Central memory CD8-positive, alpha-beta T cell (primary cell): ENCODE measurements at regions not wholly inside any gene's neighbourhood (a gene's known extent, or its start where the extent isn't known, plus 50 kb on each side); places are given as distances from the start of the nearest gene placed in this dataset.
"Not testable (repeated sequence)": the region's sequence is repeated elsewhere in the genome, so short reads cannot be mapped to it uniquely, and the experiment has no call there.

Experiments used
- ATAC-seq: fragments of 150-1000 bp; cut with Tn5 transposase; replicated peaks from 2 replicates; pipeline ENCODE4 v1.10.0; 2022; ENCODE audit warnings: mild to moderate bottlenecking, moderate FRiP score, moderate number of reproducible peaks; ENCODE audit not compliant: poor library complexity, severe bottlenecking; ENCODE audit errors: extremely low read depth
- DNase-seq, 2 donors: peaks; one replicate each; pipeline ENCODE4 v3.0.0; 2021; ENCODE audit warnings: low spot score in 2 of 2
- H3K27ac Mint-ChIP-seq: one replicate; pipeline ENCODE4 v1.8.0; 2022; ENCODE audit warnings: low read depth, mild to moderate bottlenecking, moderate library complexity, mixed read lengths
- H3K27me3 Mint-ChIP-seq: one replicate; pipeline ENCODE4 v1.8.0; 2022; ENCODE audit warnings: mixed read lengths
- H3K36me3 Mint-ChIP-seq: one replicate; pipeline ENCODE4 v1.8.0; 2022; ENCODE audit warnings: mild to moderate bottlenecking, moderate library complexity, mixed read lengths; ENCODE audit not compliant: insufficient read depth
- H3K4me1 Mint-ChIP-seq: one replicate; pipeline ENCODE4 v1.8.0; 2022; ENCODE audit warnings: mixed read lengths
- H3K4me3 Mint-ChIP-seq: one replicate; pipeline ENCODE4 v1.8.0; 2022; ENCODE audit warnings: mild to moderate bottlenecking, moderate library complexity, mixed read lengths
- H3K9me3 Mint-ChIP-seq: one replicate; pipeline ENCODE4 v1.8.0; 2022; ENCODE audit warnings: mixed read lengths

DNA sequence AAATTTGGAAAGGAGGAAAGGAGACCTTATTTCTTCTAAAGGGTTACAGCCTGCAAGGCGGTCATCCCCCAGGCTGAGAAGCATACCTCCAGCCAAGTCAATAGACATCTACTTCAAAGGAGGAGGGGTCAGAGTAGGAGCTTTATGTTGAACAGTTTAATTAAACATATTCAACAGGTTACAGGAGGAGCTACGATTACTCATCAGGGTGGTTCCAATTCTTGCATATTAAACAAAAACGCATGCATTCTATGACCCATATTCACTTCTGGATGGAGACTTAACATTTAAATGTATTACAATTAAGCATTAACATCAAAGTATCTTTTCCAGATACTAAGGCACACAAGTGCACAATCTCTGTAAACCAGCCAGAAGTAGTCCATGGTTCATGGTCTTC, 1955.0 kb downstream of the PCDH9 start:
- H3K36me3 Mint-ChIP-seq: no peaks in the 10 kb centered on the region
- no peaks in the 10 kb centered on the region for H3K4me1 Mint-ChIP-seq
- ATAC-seq (no peak), DNase-seq (no peak)
- no peaks in the 10 kb centered on the region for H3K27me3 Mint-ChIP-seq
- H3K4me3 Mint-ChIP-seq: no peak overlapping the region
- H3K27ac Mint-ChIP-seq: no peak overlapping the region
- H3K9me3 Mint-ChIP-seq: peaks cover 11% of the 10 kb centered on the region

- H3K4me1 Mint-ChIP-seq, ATAC-seq, H3K27me3 Mint-ChIP-seq, H3K4me3 Mint-ChIP-seq, H3K36me3 Mint-ChIP-seq, H3K27ac Mint-ChIP-seq, DNase-seq: not testable (repeated sequence)
- peaks cover 11% of the 10 kb centered on the region for H3K9me3 Mint-ChIP-seq
Measured at GRCh38 chr13:65273811-65274420, 1956.2 kb downstream of the PCDH9 start.

DNA sequence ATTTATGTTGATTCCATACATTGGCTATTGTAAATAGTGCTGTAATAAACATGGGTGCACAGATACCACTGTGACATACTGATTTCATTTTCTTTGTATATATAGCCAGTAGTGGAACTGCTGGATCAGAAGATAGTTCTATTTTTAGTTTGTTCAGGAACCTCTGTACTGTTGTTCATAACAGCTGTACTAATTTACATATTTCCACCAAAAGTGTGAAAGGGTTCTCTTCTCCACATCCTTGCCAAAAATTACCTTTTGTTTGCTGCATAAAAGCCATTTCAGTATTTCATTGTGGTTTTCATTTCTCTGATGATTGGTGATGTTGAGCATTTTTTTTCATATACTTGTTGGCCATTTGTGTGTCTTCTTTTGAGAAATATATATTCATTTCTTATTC, 1962.1 kb downstream of the PCDH9 start:
- Mint-ChIP-seq H3K4me1 (no peaks in the 10 kb centered on the region), H3K4me3 (no peak overlapping the region), H3K36me3 (no peaks in the 10 kb centered on the region), H3K9me3 (peaks cover 19% of the 10 kb centered on the region), H3K27me3 (no peaks in the 10 kb centered on the region), H3K27ac (no peak overlapping the region)
- no peak for ATAC-seq
- DNase-seq: no peak

DNA sequence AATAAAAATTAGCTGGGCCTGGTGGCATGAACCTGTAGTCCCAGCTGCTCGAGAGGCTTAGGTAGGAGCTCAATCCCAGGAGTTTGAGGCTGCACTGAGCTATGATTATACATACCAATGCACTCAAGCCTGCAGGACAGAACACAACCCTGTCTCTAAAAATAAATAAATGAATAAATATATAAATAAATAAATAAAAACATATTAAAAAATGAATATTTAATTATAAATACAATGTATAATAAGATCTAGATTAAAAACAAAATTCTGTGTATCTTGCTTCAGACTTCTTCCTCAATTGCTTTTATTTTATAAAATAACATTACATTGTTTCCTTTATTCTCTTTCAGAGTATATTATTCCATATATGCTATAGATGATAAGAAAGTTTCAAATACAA, 1964.1 kb downstream of the PCDH9 start:
- Mint-ChIP-seq H3K4me3 (no peak overlapping the region), H3K36me3 (peaks cover 2% of the 10 kb centered on the region), H3K27ac (no peak overlapping the region), H3K4me1 (no peaks in the 10 kb centered on the region), H3K27me3 (no peaks in the 10 kb centered on the region), H3K9me3 (peaks cover 26% of the 10 kb centered on the region)
- DNase-seq (no peak), ATAC-seq (no peak)

DNA sequence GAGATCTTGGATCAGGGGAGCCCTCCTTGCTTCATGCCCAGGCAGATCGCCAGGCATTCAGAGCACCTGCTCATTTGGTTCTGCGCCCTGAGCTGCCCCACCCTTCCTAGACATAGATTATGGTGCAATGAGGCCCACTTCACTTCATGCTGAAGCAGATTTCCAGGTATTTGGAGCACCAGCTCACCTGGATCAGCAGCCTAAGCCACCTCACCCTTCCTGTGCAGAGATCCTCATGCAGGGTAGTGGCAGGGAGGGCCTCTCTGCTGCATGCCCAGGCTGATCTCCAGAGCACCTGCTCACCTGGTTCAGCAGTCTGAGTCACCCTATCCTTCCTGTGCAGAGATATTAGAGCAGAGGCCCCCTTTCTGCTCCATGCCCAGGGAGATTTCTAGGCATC, 1966.1 kb downstream of the PCDH9 start:
- Mint-ChIP-seq H3K4me3 (no peak overlapping the region), H3K4me1 (no peaks in the 10 kb centered on the region), H3K9me3 (peaks cover 27% of the 10 kb centered on the region), H3K27me3 (no peaks in the 10 kb centered on the region), H3K36me3 (peaks cover 2% of the 10 kb centered on the region), H3K27ac (no peak overlapping the region)
- no peak for ATAC-seq
- DNase-seq: no peak

GRCh38 chr13:65260946-65261891, 1968.9 kb downstream of the PCDH9 start:
- H3K4me3 Mint-ChIP-seq: no peak overlapping the region
- peaks cover 2% of the 10 kb centered on the region for H3K36me3 Mint-ChIP-seq
- no peak for ATAC-seq
- no peaks in the 10 kb centered on the region for H3K4me1 Mint-ChIP-seq
- peaks cover 25% of the 10 kb centered on the region for H3K9me3 Mint-ChIP-seq
- no peaks in the 10 kb centered on the region for H3K27me3 Mint-ChIP-seq
- H3K27ac Mint-ChIP-seq: no peak overlapping the region
- DNase-seq: no peak

DNA sequence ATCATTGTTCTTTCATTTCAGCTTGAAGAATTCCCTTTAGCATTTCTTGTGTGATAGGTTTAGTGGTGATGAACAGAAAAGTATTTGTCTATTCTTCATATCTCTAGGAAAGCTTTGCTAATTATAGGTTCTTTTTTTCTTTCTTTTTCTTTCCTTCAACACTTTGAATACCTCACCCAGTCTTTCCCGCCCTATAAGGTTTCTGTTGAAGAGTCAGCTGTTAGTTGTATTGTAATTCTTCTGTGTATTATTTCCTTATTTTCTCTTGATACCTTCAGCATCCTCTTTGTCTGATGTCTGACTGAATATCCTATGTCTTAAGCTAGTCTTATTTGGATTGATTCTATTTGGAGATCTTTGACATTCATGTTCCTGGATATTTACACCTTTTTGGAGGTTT, 1989.4 kb downstream of the PCDH9 start:
- ATAC-seq: no peak

GRCh38 chr13:65236841-65237418, 1993.2 kb downstream of the PCDH9 start:
- ATAC-seq: no peak

More for the DNA sequence above, 1989.4 kb downstream of the PCDH9 start:
- H3K27me3 Mint-ChIP-seq: no peaks in the 10 kb centered on the region
- no peaks in the 10 kb centered on the region for H3K36me3 Mint-ChIP-seq
- H3K4me1 Mint-ChIP-seq: no peaks in the 10 kb centered on the region
- no peak overlapping the region for H3K4me3 Mint-ChIP-seq
- peaks cover 38% of the 10 kb centered on the region for H3K9me3 Mint-ChIP-seq
- no peak overlapping the region for H3K27ac Mint-ChIP-seq
- no peak for DNase-seq

GRCh38 chr13:65217471-65217995, 2012.6 kb downstream of the PCDH9 start:
- DNase-seq: no peak
- Mint-ChIP-seq H3K27me3 (no peaks in the 10 kb centered on the region), H3K4me3 (no peak overlapping the region), H3K4me1 (no peaks in the 10 kb centered on the region), H3K36me3 (no peaks in the 10 kb centered on the region), H3K9me3 (peaks cover 5% of the 10 kb centered on the region), H3K27ac (no peak overlapping the region)
- no peak for ATAC-seq

More at GRCh38 chr13:65236841-65237418, 1993.2 kb downstream of the PCDH9 start:
- Mint-ChIP-seq H3K27ac (no peak overlapping the region), H3K4me3 (no peak overlapping the region), H3K4me1 (no peaks in the 10 kb centered on the region), H3K36me3 (no peaks in the 10 kb centered on the region), H3K27me3 (no peaks in the 10 kb centered on the region), H3K9me3 (peaks cover 34% of the 10 kb centered on the region)
- no peak for DNase-seq

- H3K36me3 Mint-ChIP-seq, H3K27ac Mint-ChIP-seq, ATAC-seq, H3K27me3 Mint-ChIP-seq, H3K4me1 Mint-ChIP-seq, DNase-seq, H3K4me3 Mint-ChIP-seq: not testable (repeated sequence)
- peaks cover 30% of the 10 kb centered on the region for H3K9me3 Mint-ChIP-seq
Measured at GRCh38 chr13:65202845-65203244, 2027.3 kb downstream of the PCDH9 start.

DNA sequence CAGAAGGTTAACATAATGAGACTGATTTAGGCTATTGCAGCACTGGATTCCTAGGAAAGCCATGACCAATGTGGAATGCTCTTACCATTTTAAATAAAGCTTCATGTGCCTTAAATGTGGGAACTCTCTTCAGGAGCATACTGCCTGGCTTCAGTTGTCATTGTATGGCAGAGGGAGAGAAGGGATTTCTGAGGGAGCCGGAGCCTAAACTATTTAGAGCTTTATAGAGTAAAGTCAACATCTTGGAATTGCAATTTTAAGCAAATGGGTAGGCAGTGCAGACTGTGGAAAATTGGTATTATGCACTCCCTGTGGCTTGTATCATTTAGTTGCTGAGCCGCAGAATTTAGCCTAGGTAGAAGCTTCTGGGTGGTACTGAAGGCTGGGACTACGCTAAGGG, 2041.4 kb downstream of the PCDH9 start:
- peaks cover 10% of the 10 kb centered on the region for H3K9me3 Mint-ChIP-seq
- no peaks in the 10 kb centered on the region for H3K4me1 Mint-ChIP-seq
- no peak for DNase-seq
- no peaks in the 10 kb centered on the region for H3K27me3 Mint-ChIP-seq
- ATAC-seq: no peak
- no peaks in the 10 kb centered on the region for H3K36me3 Mint-ChIP-seq
- H3K27ac Mint-ChIP-seq: no peak overlapping the region
- no peak overlapping the region for H3K4me3 Mint-ChIP-seq

DNA sequence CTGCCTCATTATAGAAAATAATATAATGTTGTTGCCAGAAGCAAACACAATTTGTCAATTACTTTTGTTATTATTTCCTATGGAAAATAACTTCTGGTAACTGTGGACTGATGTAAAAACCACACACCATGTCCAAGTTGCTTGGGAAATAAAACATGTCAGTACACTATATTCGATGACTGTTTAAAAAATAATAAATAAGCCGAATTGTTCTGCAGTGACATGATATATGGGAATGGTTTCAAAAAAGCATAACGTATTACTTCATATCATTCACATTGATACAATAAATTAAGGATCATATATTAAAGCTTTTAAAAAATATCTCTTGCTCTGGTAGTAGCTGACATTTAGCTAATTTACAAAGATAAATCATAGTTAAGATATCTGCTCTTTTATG, 2062.1 kb downstream of the PCDH9 start:
- Mint-ChIP-seq H3K27ac (no peak overlapping the region), H3K4me1 (no peaks in the 10 kb centered on the region), H3K9me3 (peaks cover 5% of the 10 kb centered on the region), H3K27me3 (no peaks in the 10 kb centered on the region), H3K4me3 (no peak overlapping the region), H3K36me3 (no peaks in the 10 kb centered on the region)
- DNase-seq (no peak), ATAC-seq (no peak)
